DMS114 treated with DMSO at 0.1 percent for 48 hours (cell line): ENCODE measurements at regions not wholly inside any gene's neighbourhood (a gene's known extent, or its start where the extent isn't known, plus 50 kb on each side); places are given as distances from the start of the nearest gene placed in this dataset.

ENCODE experiments used
- DNase-seq: peaks from one replicate; lab custom pipeline; 2025; ENCODE audit not compliant: unreplicated experiment; lab: John Stamatoyannopoulos, UW

DNA sequence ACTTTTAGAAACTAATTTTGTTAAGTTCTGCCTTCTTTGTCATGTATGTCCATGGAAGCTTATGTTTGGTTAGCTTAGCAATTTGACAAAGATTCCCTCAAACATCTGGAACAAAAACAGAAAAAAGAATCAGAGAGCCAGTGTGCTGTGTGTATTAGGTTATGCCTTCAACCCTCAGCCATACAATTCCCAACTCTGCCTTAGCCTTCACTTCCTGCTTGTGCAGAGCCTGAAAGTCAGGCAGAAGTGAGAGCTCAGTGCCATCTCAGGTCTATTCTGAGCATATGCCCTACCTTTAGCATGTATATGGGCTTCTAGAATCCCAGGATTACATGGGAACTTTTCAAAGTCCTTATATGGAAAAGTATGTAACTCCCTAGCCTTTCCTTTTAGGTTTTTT, 58.2 kb upstream of the STOX2 start:
- no peak for DNase-seq

DNA sequence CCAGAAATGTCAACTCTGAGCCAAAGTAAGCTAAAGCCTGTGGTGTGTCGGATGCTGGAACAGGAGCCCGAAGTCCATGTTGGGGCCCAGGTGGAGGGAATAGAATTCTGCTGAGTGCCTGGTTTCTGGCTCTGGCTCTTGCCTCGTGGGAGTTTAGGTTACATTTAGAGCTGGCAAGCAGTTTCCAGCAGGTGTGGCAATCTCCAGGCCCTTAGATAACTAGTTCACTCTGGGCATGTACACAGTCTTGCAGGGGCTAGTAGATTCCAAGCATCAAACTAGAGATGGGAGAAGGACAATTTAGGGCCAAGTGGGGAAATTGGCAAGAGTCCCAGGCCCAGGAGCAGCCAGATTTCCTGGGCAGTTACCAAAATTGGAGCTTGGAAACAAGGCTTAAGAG, 56.3 kb upstream of the STOX2 start:
- DNase-seq: no peak

DNA sequence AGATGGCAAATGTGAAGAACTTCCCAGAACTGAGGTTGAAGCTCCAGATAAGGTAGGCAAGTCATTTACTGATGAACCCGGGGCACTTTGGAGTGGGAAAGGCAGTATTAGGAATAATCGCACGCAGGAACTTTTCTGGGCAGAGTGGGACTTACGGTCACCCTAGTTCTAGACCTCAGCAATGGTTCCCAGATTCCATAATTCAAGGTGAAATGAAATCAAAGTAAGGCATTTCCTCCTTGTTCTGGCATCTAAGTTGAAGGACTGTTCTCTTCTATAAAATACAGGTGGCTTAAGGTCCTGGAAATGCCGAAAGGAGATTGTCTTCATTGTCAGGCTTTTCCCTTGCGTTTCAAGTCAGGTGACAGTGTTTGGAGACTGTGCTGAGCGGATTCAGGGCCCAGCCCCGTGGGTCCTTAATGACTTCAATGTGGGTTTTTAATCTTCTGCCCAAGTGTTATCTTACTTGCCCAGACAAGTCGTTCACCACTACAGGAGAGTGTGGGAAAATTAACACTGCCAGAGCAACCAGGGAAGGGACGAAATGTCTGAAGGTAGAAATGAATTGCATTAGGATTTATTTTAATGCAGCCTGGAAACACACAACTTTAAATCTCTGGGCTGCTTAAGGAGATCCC, 52.1 kb upstream of the STOX2 start:
- no peak for DNase-seq

DNA sequence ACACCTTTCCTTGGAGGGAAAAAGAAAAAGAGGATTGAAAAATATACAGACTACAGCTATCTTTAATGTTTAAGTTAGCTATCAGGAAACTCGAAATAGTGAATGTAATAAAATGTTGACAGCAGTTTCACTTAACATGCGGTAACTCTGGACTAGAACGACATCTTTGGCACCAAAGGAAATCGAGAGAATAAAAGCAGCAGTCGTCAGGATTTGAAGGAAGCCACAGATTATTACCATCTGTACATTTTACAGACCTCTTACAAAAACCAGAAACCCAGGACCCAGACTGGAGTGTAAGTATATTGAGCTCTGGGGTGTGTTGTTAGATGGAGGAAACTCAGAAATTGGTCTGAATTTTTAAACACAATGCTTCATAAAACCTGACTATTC, 51.6 kb upstream of the STOX2 start:
- DNase-seq: no peak
